Peyer's patch (tissue), 4 donors: ENCODE measurements at regions not wholly inside any gene's neighbourhood (a gene's known extent, or its start where the extent isn't known, plus 50 kb on each side); places are given as distances from the start of the nearest gene placed in this dataset.
A peak's percentile ranks its signal among the peaks of the same experiment; 100 is the strongest.

Experiments
- DNase-seq, 3 donors: peaks; one replicate each; pipeline ENCODE4 v3.0.0-alpha.2; 2017 to 2019
- H3K27ac ChIP-seq, 4 donors: fragments of 200-600 bp; sonication (generic); one replicate each; pipeline ENCODE4 v1.5.1; 2016 to 2019
- H3K27me3 ChIP-seq, 2 donors: fragments of 200-600 bp; sonication (generic); one replicate each; pipeline ENCODE4 v1.5.1; 2019
- H3K36me3 ChIP-seq, 3 donors: fragments of 200-600 bp; sonication (generic); one replicate each; pipeline ENCODE4 v1.5.1; 2016 to 2019
- H3K4me1 ChIP-seq, 4 donors: fragments of 200-600 bp; sonication (generic); one replicate each; pipeline ENCODE4 v1.5.1; 2016 to 2019
- H3K4me3 ChIP-seq, 4 donors: fragments of 200-600 bp; sonication (generic); 1 replicate in 3 of 4; 2 replicates in 1 of 4; pipeline ENCODE4 v1.5.1; 2016 to 2019; ENCODE audit warnings: mild to moderate bottlenecking in 1 of 4
- H3K9me3 ChIP-seq, 4 donors: fragments of 200-600 bp; sonication (generic); one replicate each; pipeline ENCODE4 v1.5.1; 2016 to 2019; ENCODE audit warnings: mild to moderate bottlenecking in 1 of 4
- CTCF ChIP-seq, 6 experiments: fragments of 450-650 bp in 4 of 6; fragments of 200-600 bp in 2 of 6; sonication (generic) in 1 of 6; IDR thresholded peaks; one replicate each; pipeline ENCODE4 v1.5.1; 2017 to 2019; ENCODE audit warnings: antibody characterized with exemption in 6 of 6, mild to moderate bottlenecking in 3 of 6, moderate library complexity in 1 of 6
- POLR2A ChIP-seq, 2 donors: fragments of 450-650 bp; IDR thresholded peaks; one replicate each; pipeline ENCODE4 v1.5.1; 2017; ENCODE audit warnings: antibody characterized with exemption in 2 of 2, mild to moderate bottlenecking in 2 of 2, moderate library complexity in 2 of 2

GRCh38 chr14:46788994-46789393, 137.4 kb upstream of the RPL10L start:
- Histone ChIP-seq H3K4me1 (no peaks in the 10 kb centered on the region), H3K27ac (no peak overlapping the region), H3K9me3 (no peaks in the 10 kb centered on the region), H3K27me3 (no peaks in the 10 kb centered on the region), H3K4me3 (no peak overlapping the region), H3K36me3 (no peaks in the 10 kb centered on the region)
- TF ChIP-seq CTCF (IDR thresholded peaks at IDR 0.05) (no peak), POLR2A (IDR thresholded peaks at IDR 0.05) (no peak)
- no peak for DNase-seq

- Histone ChIP-seq H3K27ac (no peak overlapping the region), H3K4me1 (no peaks in the 10 kb centered on the region), H3K27me3 (no peaks in the 10 kb centered on the region), H3K36me3 (no peaks in the 10 kb centered on the region), H3K9me3 (no peaks in the 10 kb centered on the region), H3K4me3 (no peak overlapping the region)
- TF ChIP-seq POLR2A (IDR thresholded peaks at IDR 0.05) (no peak), CTCF (IDR thresholded peaks at IDR 0.05) (no peak)
- DNase-seq = no peak
These were observed 130.7 kb upstream of the RPL10L start for GRCh38 chr14:46782281-46782680.

GRCh38 chr14:46769292-46769691, 117.7 kb upstream of the RPL10L start:
- H3K4me3 ChIP-seq = no peak overlapping the region
- H3K36me3 ChIP-seq = no peaks in the 10 kb centered on the region
- H3K27ac ChIP-seq = no peak overlapping the region
- TF ChIP-seq POLR2A (IDR thresholded peaks at IDR 0.05) = no peak
- H3K4me1 ChIP-seq = no peaks in the 10 kb centered on the region
- no peak for DNase-seq
- no peaks in the 10 kb centered on the region for H3K9me3 ChIP-seq
- H3K27me3 ChIP-seq = no peaks in the 10 kb centered on the region

GRCh38 chr14:46747001-46747652, 95.5 kb upstream of the RPL10L start:
- Histone ChIP-seq H3K36me3 (no peaks in the 10 kb centered on the region), H3K9me3 (no peaks in the 10 kb centered on the region), H3K4me1 (no peaks in the 10 kb centered on the region), H3K27me3 (no peaks in the 10 kb centered on the region), H3K4me3 (no peak overlapping the region), H3K27ac (no peak overlapping the region)
- no peak for TF ChIP-seq CTCF (IDR thresholded peaks at IDR 0.05)
- TF ChIP-seq POLR2A (IDR thresholded peaks at IDR 0.05) = no peak
- DNase-seq = no peak

GRCh38 chr14:46734286-46734685, 82.7 kb upstream of the RPL10L start:
- Histone ChIP-seq H3K4me3 (peak overlapping the region in 2 of 4 donors; percentile 17 to 24), H3K36me3 (no peaks in the 10 kb centered on the region), H3K4me1 (no peaks in the 10 kb centered on the region), H3K9me3 (no peaks in the 10 kb centered on the region), H3K27me3 (no peaks in the 10 kb centered on the region), H3K27ac (peak overlapping the region in 3 of 4 donors; percentile 4 to 43 (median 10))
- peak in 1 of 3 donors; percentile 44 for DNase-seq
- TF ChIP-seq CTCF (IDR thresholded peaks at IDR 0.05) (no peak), POLR2A (IDR thresholded peaks at IDR 0.05) (no peak)

GRCh38 chr14:46717211-46717610, 65.6 kb upstream of the RPL10L start:
- Histone ChIP-seq H3K36me3 (no peaks in the 10 kb centered on the region), H3K9me3 (no peaks in the 10 kb centered on the region), H3K27me3 (no peaks in the 10 kb centered on the region), H3K4me1 (no peaks in the 10 kb centered on the region), H3K27ac (no peak overlapping the region), H3K4me3 (no peak overlapping the region)
- no peak for DNase-seq
- TF ChIP-seq CTCF (IDR thresholded peaks at IDR 0.05) = no peak
- no peak for TF ChIP-seq POLR2A (IDR thresholded peaks at IDR 0.05)
